ENCODE measurements at regions not wholly inside any gene's neighbourhood (a gene's known extent, or its start where the extent isn't known, plus 50 kb on each side); places are given as distances from the start of the nearest gene placed in this dataset.
A peak's percentile ranks its signal among the peaks of the same experiment; 100 is the strongest.
"Not testable (repeated sequence)": the region's sequence is repeated elsewhere in the genome, so short reads cannot be mapped to it uniquely, and the experiment has no call there.

- intact Hi-C loops (cut with DNase I; ENCODE audit: low total_unique reads); H3K27me3 ChIP-seq; H3K36me3 ChIP-seq; H3K4me1 ChIP-seq; in situ Hi-C loops (cut with MboI; ENCODE audit: low sequenced_read_pairs in 4 of 4); H3K9me3 ChIP-seq: not testable (repeated sequence)
- peak; percentile 85 for ATAC-seq
- peak; percentile 48 to 68 for DNase-seq
- Histone ChIP-seq H3K27ac (peak overlapping the region; percentile 93 to 100 (median 100)), H3K4me3 (peak overlapping the region; percentile 82 to 100 (median 90))
- TF ChIP-seq POLR2A (IDR thresholded peaks at IDR 0.05) = peak; percentile 48 to 71
These were observed 62.6 kb upstream of the CDR2 start for GRCh38 chr16:22436823-22437652.

- H3K4me1 ChIP-seq; in situ Hi-C loops (cut with MboI; ENCODE audit: low sequenced_read_pairs in 4 of 4); DNase-seq; intact Hi-C loops (cut with DNase I; ENCODE audit: low total_unique reads); H3K9me3 ChIP-seq; H3K27me3 ChIP-seq; H3K36me3 ChIP-seq: not testable (repeated sequence)
- Histone ChIP-seq H3K27ac (peak overlapping the region; percentile 93 to 100 (median 100)), H3K4me3 (peak overlapping the region; percentile 82 to 100 (median 90))
- peak; percentile 89 to 91 for ATAC-seq
These were observed 62.0 kb upstream of the CDR2 start for GRCh38 chr16:22436326-22436822.

DNA sequence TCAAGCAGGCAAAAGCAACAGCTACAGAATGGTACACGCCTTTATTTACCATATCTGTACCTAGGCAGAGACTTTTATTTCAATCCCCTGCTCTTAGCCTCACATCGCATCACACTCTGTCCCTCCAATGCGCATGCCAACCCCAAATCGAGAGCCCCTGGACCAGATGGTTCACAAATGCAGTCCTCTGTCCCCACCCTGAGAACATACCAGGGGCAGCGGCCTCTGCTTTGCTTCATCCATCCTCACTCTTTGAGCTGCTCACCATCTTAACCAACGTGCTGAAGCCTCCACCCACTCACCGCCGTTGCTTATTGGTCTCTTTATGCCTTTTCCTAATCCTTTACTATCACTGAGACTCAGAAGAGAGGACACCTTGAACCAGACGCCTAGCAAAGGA lies 56.9 kb upstream of the CDR2 start:
- intact Hi-C loops (cut with DNase I; ENCODE audit: low total_unique reads); DNase-seq; ATAC-seq; H3K27ac ChIP-seq; H3K4me1 ChIP-seq; H3K9me3 ChIP-seq; in situ Hi-C loops (cut with MboI; ENCODE audit: low sequenced_read_pairs in 4 of 4); H3K4me3 ChIP-seq; H3K27me3 ChIP-seq: not testable (repeated sequence)
- H3K36me3 ChIP-seq = peaks cover 0 to 25% of the 10 kb centered on the region in 2 donors

GRCh38 chr16:22428654-22429053 lies 54.2 kb upstream of the CDR2 start:
- no peak overlapping the region for H3K4me3 ChIP-seq
- DNase-seq = no peak
- H3K9me3 ChIP-seq = no peaks in the 10 kb centered on the region
- H3K27me3 ChIP-seq = no peaks in the 10 kb centered on the region
- TF ChIP-seq POLR2A (IDR thresholded peaks at IDR 0.05) = no peak
- no peak for TF ChIP-seq CTCF (IDR thresholded peaks at IDR 0.05 in 4 of 5, conservative IDR thresholded peaks at IDR 0.05 in 1 of 5)
- intact Hi-C loops (cut with DNase I; ENCODE audit: low total_unique reads) (no loop called here), in situ Hi-C loops (cut with MboI; ENCODE audit: low sequenced_read_pairs in 4 of 4) (no loop called here)
- no peak overlapping the region for H3K27ac ChIP-seq
- H3K36me3 ChIP-seq = peaks cover 0 to 25% of the 10 kb centered on the region in 2 donors
- H3K4me1 ChIP-seq = peaks cover 17 to 19% of the 10 kb centered on the region in 2 donors
- no peak for ATAC-seq

- no peak for DNase-seq
- in situ Hi-C loops (cut with MboI; ENCODE audit: low sequenced_read_pairs in 4 of 4) (no loop called here), intact Hi-C loops (cut with DNase I; ENCODE audit: low total_unique reads) (no loop called here)
These were observed 53.1 kb upstream of the CDR2 start for GRCh38 chr16:22427556-22427955.

More at GRCh38 chr16:22427556-22427955, 53.1 kb upstream of the CDR2 start:
- H3K27ac ChIP-seq = no peak overlapping the region
- ATAC-seq = no peak
- peaks cover 0 to 25% of the 10 kb centered on the region in 2 donors for H3K36me3 ChIP-seq
- H3K27me3 ChIP-seq = no peaks in the 10 kb centered on the region
- H3K4me3 ChIP-seq = no peak overlapping the region
- peaks cover 17 to 19% of the 10 kb centered on the region in 2 donors for H3K4me1 ChIP-seq
- TF ChIP-seq CTCF (IDR thresholded peaks at IDR 0.05 in 4 of 5, conservative IDR thresholded peaks at IDR 0.05 in 1 of 5) = no peak
- TF ChIP-seq POLR2A (IDR thresholded peaks at IDR 0.05) = no peak
- no peaks in the 10 kb centered on the region for H3K9me3 ChIP-seq
